ENCODE measurements at regions not wholly inside any gene's neighbourhood (a gene's known extent, or its start where the extent isn't known, plus 50 kb on each side); places are given as distances from the start of the nearest gene placed in this dataset.
"Not testable (repeated sequence)": the region's sequence is repeated elsewhere in the genome, so short reads cannot be mapped to it uniquely, and the experiment has no call there.

- no peak for DNase-seq
These were observed 60.6 kb upstream of the SERP2 start for GRCh38 chr13:44312834-44313551.

GRCh38 chr13:44313674-44314073 is 60.0 kb upstream of the SERP2 start:
- DNase-seq = no peak

- DNase-seq = not testable (repeated sequence)
These were observed 59.5 kb upstream of the SERP2 start for GRCh38 chr13:44314160-44314559.

- DNase-seq = no peak
These were observed 55.9 kb upstream of the SERP2 start for GRCh38 chr13:44317752-44318151.

GRCh38 chr13:44318161-44318560 is 55.5 kb upstream of the SERP2 start:
- peak; percentile 88 for DNase-seq

GRCh38 chr13:44320611-44321010 is 53.0 kb upstream of the SERP2 start:
- DNase-seq = no peak

GRCh38 chr13:44321961-44322360 is 51.7 kb upstream of the SERP2 start:
- DNase-seq = no peak

GRCh38 chr13:44322928-44323327 is 50.7 kb upstream of the SERP2 start:
- no peak for DNase-seq

- DNase-seq = no peak
These were observed 49.9 kb upstream of the SERP2 start for GRCh38 chr13:44323754-44324153.
